ENCODE measurements at regions not wholly inside any gene's neighbourhood (a gene's known extent, or its start where the extent isn't known, plus 50 kb on each side); places are given as distances from the start of the nearest gene placed in this dataset.

DNA sequence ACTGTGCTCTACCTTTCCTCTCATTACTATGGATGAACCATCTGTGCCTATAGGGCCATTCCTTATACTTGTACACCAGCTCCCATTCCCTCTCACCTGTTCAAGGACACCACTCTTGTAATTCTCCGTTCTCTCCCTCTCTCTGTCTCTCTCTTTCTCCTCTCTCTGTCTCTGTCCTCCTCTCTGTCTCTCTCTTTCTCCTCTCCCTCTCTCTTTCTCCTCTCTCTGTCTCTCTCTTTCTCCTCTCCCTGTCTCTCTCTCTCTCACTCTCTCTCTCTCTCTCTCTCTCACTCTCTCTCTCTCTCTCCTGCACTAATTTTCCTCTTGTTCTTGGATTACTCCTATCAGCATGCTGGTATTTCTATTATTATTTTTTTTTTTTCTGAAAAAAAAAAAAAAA, 78.9 kb upstream of the RMDN2 start:
- H3K36me3 ChIP-seq: no peaks in the 10 kb centered on the region
- H3K27ac ChIP-seq: no peak overlapping the region
- no peak for TF ChIP-seq POLR2A (IDR thresholded peaks at IDR 0.05)
- TF ChIP-seq, protein P1, sequence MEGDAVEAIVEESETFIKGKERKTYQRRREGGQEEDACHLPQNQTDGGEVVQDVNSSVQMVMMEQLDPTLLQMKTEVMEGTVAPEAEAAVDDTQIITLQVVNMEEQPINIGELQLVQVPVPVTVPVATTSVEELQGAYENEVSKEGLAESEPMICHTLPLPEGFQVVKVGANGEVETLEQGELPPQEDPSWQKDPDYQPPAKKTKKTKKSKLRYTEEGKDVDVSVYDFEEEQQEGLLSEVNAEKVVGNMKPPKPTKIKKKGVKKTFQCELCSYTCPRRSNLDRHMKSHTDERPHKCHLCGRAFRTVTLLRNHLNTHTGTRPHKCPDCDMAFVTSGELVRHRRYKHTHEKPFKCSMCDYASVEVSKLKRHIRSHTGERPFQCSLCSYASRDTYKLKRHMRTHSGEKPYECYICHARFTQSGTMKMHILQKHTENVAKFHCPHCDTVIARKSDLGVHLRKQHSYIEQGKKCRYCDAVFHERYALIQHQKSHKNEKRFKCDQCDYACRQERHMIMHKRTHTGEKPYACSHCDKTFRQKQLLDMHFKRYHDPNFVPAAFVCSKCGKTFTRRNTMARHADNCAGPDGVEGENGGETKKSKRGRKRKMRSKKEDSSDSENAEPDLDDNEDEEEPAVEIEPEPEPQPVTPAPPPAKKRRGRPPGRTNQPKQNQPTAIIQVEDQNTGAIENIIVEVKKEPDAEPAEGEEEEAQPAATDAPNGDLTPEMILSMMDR (IDR thresholded peaks at IDR 0.05): no peak
- intact Hi-C loops (cut with DNase I): no loop called here
- peaks cover 0 to 1% (median 0%) of the 10 kb centered on the region in 3 donors for H3K4me1 ChIP-seq
- H3K4me3 ChIP-seq: no peak overlapping the region
- 90 to 95% methylated on average over 1 of the region's 1 CpG for WGBS, 2 donors
- no peak for DNase-seq
- H3K9me3 ChIP-seq: no peaks in the 10 kb centered on the region
- peaks cover 0 to 41% (median 0%) of the 10 kb centered on the region in 4 donors for H3K27me3 ChIP-seq

DNA sequence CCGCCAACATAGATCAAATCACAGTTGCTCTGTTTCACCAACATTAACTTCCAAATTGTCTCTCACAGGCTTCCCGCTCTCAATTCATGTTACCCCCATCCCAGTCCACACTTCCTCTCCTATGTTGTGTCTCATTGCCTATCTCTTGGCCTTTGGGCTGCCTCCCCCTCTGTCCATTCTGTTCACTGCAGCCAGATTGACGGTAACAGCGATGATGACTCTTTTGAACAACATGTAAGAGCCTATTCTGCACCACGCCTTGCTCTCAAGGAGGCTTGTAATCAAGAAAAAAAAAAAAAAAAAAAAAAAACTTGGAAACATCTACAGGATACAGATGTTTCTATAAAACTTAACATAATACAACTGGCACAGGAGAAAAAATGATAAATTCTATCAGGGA, 77.3 kb upstream of the RMDN2 start:
- intact Hi-C loops (cut with DNase I): no loop called here
- H3K27me3 ChIP-seq: peaks cover 0 to 30% (median 0%) of the 10 kb centered on the region in 4 donors
- no peaks in the 10 kb centered on the region for H3K36me3 ChIP-seq
- H3K4me3 ChIP-seq: no peak overlapping the region
- no peaks in the 10 kb centered on the region for H3K9me3 ChIP-seq
- WGBS, 2 donors: 60 to 81% methylated on average over 4 to 5 of the region's 5 CpGs
- TF ChIP-seq, protein P1 (IDR thresholded peaks at IDR 0.05): peak in 1 of 6 experiments; percentile 9
- TF ChIP-seq POLR2A (IDR thresholded peaks at IDR 0.05): no peak
- no peak overlapping the region for H3K27ac ChIP-seq
- no peak for DNase-seq
- H3K4me1 ChIP-seq: peaks cover 0 to 6% (median 0%) of the 10 kb centered on the region in 3 donors

DNA sequence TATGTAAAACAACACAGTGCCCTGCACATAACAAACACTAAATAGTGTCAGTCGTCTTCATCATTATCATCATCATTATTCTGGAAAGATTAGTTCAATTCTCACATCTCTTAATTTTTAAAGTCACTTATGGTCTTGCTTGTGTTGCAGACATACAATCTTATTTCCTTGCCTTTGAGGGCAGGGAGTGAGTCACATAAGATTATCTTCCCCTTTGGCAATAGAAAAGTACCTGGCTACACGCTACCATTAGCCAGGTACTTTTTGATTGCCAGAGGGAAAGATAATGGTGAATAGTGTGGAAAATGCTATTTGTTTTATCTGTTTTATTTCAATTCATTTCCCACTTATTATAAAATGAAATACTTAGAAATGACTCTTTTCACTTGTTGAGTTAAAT, 76.6 kb upstream of the RMDN2 start:
- H3K27ac ChIP-seq: no peak overlapping the region
- peaks cover 0 to 6% (median 0%) of the 10 kb centered on the region in 3 donors for H3K4me1 ChIP-seq

DNA sequence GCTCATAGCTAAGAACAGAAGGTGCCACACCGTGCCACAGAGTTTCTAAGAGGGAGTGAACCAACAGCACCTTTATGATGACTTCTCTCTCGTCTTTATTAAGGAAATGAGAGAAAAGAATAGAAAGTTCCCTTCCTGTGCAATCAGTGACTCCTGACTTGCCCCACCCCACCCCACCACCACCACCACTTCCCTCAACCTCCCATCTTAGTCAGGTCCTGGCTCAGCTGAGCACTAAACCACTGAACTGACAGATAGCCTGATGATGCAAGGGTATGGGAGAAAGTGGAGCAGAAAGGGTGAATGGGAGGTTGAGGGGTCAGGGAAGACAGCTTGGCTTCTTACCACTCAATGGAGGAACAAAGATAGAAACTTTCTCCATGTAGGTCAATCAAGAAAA, 75.2 kb upstream of the RMDN2 start:
- TF ChIP-seq POLR2A (IDR thresholded peaks at IDR 0.05): no peak
- TF ChIP-seq, protein P1 (IDR thresholded peaks at IDR 0.05): no peak
- no peak overlapping the region for H3K4me3 ChIP-seq
- WGBS, 2 donors: 44 to 77% methylated on average over 2 of the region's 2 CpGs
- H3K27me3 ChIP-seq: peaks cover 0 to 20% (median 0%) of the 10 kb centered on the region in 4 donors
- no peak for DNase-seq
- peak overlapping the region in 1 of 4 donors; percentile 34 for H3K27ac ChIP-seq
- H3K36me3 ChIP-seq: no peaks in the 10 kb centered on the region
- no peaks in the 10 kb centered on the region for H3K9me3 ChIP-seq
- H3K4me1 ChIP-seq: peaks cover 0 to 11% (median 5%) of the 10 kb centered on the region in 3 donors
- intact Hi-C loops (cut with DNase I): no loop called here

More for the DNA sequence above, 76.6 kb upstream of the RMDN2 start:
- H3K36me3 ChIP-seq: no peaks in the 10 kb centered on the region
- DNase-seq: no peak
- no peaks in the 10 kb centered on the region for H3K9me3 ChIP-seq
- no peak overlapping the region for H3K4me3 ChIP-seq
- intact Hi-C loops (cut with DNase I): no loop called here
- peaks cover 0 to 24% (median 0%) of the 10 kb centered on the region in 4 donors for H3K27me3 ChIP-seq
- WGBS, 2 donors: 43 to 45% methylated on average over 2 of the region's 2 CpGs
- TF ChIP-seq POLR2A (IDR thresholded peaks at IDR 0.05): no peak
- TF ChIP-seq, protein P1 (IDR thresholded peaks at IDR 0.05): no peak

DNA sequence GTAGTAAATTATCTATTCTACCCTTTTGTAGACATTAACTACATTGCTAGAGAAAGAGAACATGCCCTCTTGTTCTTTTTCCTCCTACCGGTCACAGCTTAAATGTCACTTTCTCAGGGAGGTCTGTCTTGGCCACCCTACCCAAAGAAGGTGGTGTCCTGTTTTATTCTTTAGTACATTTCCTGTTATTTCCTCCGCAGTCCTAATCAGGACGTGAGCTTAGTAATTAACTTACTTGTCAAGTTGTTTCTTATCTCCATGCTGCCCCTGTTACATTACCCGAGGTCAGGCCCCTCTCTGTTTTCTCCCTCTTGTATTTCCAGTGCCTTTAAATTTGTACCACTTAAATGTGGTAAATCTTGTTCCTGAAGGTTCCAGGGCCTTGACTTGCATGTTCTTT, 73.7 kb upstream of the RMDN2 start:
- no peak for TF ChIP-seq POLR2A (IDR thresholded peaks at IDR 0.05)
- TF ChIP-seq, protein P1 (IDR thresholded peaks at IDR 0.05): no peak
- intact Hi-C loops (cut with DNase I): no loop called here

More for the DNA sequence above, 73.7 kb upstream of the RMDN2 start:
- Histone ChIP-seq H3K4me3 (no peak overlapping the region), H3K27me3 (peaks cover 0 to 13% (median 0%) of the 10 kb centered on the region in 4 donors), H3K36me3 (no peaks in the 10 kb centered on the region), H3K27ac (peak overlapping the region in 3 of 4 donors; percentile 23 to 52 (median 45)), H3K9me3 (no peaks in the 10 kb centered on the region), H3K4me1 (peaks cover 10 to 26% (median 19%) of the 10 kb centered on the region in 3 donors)
- 56 to 71% methylated on average over 4 of the region's 4 CpGs for WGBS, 2 donors
- no peak for DNase-seq

Measured in esophagus squamous epithelium (tissue), 5 donors.